ENCODE measurements at regions not wholly inside any gene's neighbourhood (a gene's known extent, or its start where the extent isn't known, plus 50 kb on each side); places are given as distances from the start of the nearest gene placed in this dataset.

DNA sequence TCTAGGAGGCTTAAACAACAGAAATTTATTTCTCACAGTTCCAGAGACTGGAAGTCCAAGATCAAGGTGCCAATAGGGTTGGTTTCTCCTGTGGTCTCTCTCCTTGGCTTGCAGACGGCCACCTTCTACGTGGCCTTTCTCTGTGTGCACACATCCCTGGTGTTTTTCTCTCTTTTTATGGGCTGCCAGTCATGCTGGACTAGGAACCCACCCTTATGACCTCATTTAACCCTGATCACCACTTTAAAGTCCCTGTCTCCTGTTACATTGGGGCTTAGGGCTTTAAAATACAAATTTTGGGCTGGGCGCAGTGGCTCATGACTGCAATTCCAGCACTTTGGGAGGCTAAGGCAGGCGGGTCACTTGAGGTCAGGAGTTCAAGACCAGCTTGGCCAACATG lies 157.1 kb downstream of the TLE1 start:
- DNase-seq (ENCODE audit: low read depth) = no peak

DNA sequence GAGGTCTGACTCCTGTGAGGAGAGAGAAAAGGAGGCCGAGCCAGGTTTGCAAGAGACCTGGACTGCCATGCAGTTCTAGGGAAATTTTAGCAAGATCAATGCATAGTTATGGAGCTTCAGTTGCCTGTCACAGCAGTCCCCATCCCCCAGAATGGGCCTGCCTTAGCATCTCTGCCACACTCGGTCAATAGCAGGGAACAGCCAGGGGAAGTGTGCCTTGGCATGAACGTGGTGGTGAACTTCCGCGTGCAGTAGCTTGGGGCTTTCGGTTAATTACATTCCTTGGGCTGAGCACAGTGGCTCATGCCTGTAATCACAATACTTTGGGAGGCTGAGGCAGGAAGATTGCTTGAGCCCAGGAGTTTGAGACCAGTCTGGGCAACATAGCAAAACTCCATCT lies 157.8 kb downstream of the TLE1 start:
- DNase-seq (ENCODE audit: low read depth) = no peak

DNA sequence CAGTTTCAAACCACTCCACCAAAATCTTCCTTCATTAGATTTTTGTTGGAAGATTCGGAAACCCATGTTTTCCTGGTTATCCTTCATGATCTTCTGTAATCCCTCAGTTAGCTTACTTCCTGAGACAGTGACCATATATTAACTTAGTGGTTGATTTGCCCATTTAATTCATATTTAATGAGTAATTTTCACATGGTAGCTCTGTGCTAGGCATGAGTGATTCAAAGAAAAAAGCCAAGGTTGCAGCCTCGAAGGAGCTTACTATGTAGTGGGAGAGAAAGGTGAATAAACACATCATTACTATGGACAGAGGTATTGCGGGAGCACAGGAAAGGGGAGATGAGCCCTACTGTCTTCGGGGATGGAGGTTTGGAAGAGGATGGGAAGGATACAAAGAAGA lies 158.5 kb downstream of the TLE1 start:
- DNase-seq (ENCODE audit: low read depth) = no peak

- DNase-seq (ENCODE audit: low read depth) = no peak
Measured at GRCh38 chr9:81530310-81530810, 159.0 kb downstream of the TLE1 start.

DNA sequence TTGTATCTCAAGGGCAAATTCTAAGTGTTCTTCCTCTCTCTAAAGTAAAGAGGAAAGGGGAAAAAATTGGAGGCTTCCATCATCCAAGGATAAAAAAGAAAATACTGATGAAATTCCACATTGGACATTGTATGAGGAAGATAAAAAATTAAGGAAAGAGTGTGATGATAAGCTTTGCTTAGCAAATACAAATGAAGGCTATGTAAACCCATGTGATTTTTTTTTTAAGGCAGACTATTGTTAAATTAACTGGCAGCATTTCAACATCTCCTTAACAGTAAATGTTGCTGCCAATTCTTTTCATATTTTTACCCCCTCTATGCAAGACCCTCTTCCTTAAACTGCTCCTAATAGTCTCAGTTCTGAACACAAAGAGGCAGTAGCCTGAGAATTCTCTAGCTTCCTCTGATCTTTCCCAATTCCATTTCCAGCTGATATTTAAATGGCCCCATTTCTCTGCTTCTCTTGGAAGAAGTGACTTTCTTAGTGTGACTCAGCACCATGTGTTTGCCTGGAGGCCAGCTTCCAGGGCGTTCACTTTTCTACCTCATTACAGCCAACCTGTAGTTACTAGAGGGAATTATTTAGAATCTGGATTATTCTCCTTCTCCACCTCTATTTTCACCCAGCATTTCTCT lies 159.7 kb downstream of the TLE1 start:
- DNase-seq (ENCODE audit: low read depth) = no peak

DNA sequence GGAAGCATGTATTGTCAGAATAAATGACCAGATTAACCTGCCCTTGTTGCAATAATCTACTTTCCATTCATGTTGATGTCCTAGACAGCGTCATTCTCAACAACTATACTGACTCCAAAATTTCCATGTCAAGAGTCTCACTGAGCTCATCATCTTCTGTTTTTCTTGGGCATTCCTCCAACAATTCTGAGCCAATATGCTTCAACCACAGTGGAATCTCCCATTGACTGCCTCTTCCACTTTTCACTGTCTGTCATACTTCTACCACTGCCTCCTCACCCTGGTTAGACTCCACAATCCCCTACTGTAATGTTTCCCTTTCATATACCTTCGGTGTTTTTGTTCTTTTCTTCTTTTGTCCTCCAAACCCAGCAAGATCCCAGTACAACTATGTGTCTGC lies 162.8 kb downstream of the TLE1 start:
- DNase-seq (ENCODE audit: low read depth) = no peak

DNA sequence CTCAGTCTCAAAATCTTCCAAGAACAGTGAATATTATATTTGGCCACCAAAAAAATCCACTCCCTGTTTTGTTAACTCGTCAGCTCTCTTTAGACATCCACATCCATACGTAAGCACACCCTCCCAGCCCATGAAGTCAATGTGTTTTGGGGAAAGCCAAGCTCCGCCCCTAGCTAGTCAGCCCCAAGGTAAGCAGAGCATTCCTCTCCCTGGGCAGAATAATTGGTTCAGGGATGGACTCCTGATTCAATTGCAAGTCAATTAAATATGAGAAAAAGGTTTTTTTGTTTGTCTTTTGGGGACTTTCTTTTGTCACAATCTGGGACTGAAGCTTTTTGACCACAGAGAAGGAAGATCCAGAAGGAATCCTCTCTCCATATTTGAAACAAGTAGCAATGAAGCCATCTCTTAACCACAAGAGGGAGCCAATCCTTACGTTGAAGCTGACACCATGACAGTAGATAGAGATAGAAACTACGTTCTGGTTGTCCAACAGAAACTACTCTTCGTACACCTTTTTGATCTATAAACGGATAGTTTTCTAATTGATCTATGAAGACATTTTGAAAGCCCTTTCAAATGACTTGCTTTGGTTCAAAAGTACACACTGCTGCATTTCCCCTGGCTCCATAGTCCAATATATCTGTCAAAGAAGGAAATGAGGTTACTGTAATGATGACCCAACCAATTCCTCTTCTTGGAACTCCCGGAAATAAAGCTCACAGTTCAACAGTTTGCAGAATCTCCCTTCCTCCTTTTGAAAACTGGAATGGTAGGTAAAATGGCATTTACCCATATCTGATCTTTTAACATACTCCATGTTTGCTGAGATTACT lies 166.4 kb downstream of the TLE1 start:
- DNase-seq (ENCODE audit: low read depth) = no peak

- no peak for DNase-seq (ENCODE audit: low read depth)
Measured at GRCh38 chr9:81521892-81522291, 167.5 kb downstream of the TLE1 start.

GRCh38 chr9:81519816-81520495 lies 169.4 kb downstream of the TLE1 start:
- DNase-seq (ENCODE audit: low read depth) = no peak

GRCh38 chr9:81517954-81518353 lies 171.4 kb downstream of the TLE1 start:
- no peak for DNase-seq (ENCODE audit: low read depth)

DNA sequence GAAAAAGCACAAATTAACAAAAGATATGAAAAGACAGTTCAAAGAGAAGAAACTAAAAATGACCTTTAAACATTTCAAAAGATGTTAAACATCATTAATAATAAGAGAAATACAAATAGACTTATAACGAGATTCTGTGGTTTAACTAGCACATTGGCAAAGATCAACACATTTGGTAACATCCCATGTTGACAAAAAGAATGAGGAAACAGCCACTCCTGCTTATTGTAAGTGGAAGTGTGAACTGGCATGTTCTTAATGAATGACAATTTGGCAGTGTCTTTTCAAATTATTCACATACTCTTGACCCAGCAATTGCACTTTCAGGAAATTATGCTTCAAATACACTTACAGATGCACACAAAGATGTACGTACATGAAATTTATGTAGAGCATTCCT lies 176.3 kb downstream of the TLE1 start:
- DNase-seq (ENCODE audit: low read depth) = no peak

DNA sequence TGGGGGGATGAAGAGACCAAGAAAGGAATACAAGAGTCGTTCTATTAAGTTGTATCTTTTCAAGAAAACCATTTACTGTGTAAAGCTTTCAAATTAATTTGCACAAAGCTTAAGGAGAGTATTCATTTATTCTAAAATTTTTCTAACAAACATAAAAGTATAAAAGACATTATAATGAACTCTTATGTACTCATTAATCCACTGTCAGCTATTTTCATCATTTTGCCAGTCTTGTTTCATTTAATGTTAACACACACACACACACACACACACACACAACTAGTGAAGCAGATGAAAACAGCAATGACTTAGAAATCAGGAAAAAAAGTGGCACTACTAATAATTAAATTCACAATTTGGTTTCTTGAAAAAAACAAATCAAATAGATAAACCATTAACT lies 176.7 kb downstream of the TLE1 start:
- DNase-seq (ENCODE audit: low read depth) = no peak

DNA sequence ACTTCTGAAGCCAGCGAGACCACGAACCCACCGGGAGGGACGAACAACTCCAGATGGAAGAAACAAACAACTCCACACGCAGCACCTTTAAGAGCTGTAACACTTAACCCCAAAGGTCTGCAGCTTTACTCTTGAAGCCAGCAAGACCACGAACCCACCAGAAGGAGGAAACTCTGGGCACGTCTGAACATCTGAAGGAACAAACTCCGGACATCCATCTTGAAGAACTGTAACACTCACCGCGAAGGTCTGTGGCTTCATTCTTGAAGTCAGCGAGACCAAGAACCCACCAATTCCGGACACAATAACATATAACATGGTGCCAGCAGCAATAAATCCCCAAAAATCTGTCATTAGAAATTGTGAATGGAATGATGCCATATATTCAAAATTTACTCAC lies 180.9 kb downstream of the TLE1 start:
- no peak for DNase-seq (ENCODE audit: low read depth)

- no peak for DNase-seq (ENCODE audit: low read depth)
Measured at GRCh38 chr9:81506941-81507864, 182.1 kb downstream of the TLE1 start.

DNA sequence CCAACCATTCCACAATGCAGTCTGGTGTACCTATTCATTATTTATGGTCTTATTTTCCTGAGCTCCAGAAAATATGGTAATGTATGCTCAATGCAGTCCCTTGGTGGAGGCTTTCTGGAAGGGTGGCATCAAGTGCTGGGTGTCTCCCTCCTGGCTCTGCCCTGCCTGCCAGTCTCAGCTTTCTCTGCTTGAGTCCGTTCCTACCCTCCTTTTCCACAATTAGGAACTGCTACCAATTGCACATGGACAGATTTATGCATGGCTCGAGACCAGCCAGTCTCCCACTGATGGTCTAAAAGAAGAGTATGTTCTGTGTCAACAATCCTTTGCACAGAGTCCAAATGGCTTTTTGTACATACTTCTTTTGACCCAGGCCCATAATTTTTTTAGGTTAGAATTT lies 189.8 kb downstream of the TLE1 start:
- no peak for DNase-seq (ENCODE audit: low read depth)

GRCh38 chr9:81499021-81499454 lies 190.3 kb downstream of the TLE1 start:
- DNase-seq (ENCODE audit: low read depth) = no peak

DNA sequence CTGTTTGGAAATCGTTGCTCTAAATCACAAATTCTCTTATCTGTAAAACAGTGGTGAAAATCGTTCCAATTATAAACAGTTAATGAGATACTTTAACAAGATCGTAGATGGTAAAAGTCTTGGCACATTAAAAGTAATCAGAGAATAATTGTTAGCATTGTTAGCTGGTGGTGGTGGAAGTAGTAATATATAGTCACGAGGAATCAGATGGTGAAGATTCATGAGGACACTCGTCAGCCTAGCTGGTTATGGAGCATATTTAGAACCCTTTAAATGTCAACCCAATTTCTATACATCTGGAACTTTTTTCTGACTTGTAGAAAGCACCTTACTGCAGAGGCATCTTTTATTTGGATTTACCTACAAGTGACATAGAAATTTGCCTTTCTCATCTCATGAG lies 190.8 kb downstream of the TLE1 start:
- DNase-seq (ENCODE audit: low read depth) = no peak

GRCh38 chr9:81497091-81497490 lies 192.3 kb downstream of the TLE1 start:
- DNase-seq (ENCODE audit: low read depth) = no peak

DNA sequence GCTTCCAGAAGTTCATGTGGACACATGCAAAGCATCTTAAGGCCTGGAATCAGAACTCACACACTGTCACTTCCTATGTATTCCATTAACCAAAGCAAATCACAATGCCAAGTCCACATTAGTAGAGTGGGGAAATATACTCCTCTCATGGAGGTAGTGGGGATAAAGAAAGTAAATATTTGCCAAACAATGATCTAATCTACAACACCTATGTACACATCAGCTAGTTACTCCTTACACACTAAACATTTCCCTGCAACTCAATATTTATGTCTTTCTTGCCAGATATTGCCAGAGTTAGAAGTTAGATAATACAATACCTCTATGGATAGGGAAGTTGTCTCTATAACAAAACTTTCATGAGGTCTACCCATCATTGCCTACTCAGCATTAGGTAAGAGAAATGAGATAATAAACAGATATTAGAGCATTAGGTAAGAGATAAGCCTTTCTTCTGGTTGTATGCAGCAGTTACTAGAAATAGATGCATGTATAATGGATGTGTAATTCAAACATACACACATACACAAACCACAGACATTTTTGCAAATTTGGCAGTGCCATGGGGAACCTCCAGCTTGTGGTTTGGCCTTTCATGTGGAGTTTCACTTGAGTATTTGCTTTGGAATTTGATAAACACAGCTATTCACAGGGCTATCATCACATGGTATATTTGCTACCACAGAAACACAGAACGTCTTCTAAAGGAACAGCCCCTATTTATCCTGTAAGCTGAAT lies 196.5 kb downstream of the TLE1 start:
- no peak for DNase-seq (ENCODE audit: low read depth)

GRCh38 chr9:81490605-81491331 lies 198.6 kb downstream of the TLE1 start:
- DNase-seq (ENCODE audit: low read depth) = no peak

Measured in stimulated activated CD8-positive, alpha-beta memory T cell treated with anti-CD3 and anti-CD28 coated beads, Interleukin-12 subunit alpha, Interleukin-12 subunit beta, amount 100 ng/mL, for 4 hours (primary cell).